ENCODE measurements at regions not wholly inside any gene's neighbourhood (a gene's known extent, or its start where the extent isn't known, plus 50 kb on each side); places are given as distances from the start of the nearest gene placed in this dataset.

DNA sequence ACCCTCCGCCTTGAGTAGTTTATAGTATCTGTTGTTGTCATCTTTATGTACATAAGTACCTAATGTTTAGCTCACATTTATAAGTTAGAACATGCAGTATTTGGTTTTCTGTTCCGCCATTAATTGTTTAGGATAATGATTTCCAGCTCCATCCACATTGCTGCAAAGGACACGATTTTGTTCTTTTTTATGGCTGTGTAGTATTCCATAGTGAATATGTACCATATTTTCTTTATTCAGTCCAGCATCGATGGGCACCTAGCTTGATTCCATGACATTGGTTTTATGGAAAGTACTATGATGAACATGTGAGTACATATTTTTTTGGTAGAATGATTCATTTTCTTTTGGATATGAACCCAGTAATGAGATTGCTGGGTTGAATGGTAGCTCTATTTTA lies 174.4 kb upstream of the SPRY2 start:
- TF ChIP-seq STAT1 (IDR thresholded peaks at IDR 0.05; ENCODE audit: unreplicated experiment) (no peak), POLR2AphosphoS5 (IDR thresholded peaks at IDR 0.05; ENCODE audit: low read depth) (no peak), EZH2phosphoT487 (IDR thresholded peaks at IDR 0.05; ENCODE audit: unreplicated experiment) (no peak)
- TF ChIP-seq, protein P1, sequence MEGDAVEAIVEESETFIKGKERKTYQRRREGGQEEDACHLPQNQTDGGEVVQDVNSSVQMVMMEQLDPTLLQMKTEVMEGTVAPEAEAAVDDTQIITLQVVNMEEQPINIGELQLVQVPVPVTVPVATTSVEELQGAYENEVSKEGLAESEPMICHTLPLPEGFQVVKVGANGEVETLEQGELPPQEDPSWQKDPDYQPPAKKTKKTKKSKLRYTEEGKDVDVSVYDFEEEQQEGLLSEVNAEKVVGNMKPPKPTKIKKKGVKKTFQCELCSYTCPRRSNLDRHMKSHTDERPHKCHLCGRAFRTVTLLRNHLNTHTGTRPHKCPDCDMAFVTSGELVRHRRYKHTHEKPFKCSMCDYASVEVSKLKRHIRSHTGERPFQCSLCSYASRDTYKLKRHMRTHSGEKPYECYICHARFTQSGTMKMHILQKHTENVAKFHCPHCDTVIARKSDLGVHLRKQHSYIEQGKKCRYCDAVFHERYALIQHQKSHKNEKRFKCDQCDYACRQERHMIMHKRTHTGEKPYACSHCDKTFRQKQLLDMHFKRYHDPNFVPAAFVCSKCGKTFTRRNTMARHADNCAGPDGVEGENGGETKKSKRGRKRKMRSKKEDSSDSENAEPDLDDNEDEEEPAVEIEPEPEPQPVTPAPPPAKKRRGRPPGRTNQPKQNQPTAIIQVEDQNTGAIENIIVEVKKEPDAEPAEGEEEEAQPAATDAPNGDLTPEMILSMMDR (conservative IDR thresholded peaks at IDR 0.05; ENCODE audit: low read depth in 2 of 2): no peak
- TF ChIP-seq, protein P2, sequence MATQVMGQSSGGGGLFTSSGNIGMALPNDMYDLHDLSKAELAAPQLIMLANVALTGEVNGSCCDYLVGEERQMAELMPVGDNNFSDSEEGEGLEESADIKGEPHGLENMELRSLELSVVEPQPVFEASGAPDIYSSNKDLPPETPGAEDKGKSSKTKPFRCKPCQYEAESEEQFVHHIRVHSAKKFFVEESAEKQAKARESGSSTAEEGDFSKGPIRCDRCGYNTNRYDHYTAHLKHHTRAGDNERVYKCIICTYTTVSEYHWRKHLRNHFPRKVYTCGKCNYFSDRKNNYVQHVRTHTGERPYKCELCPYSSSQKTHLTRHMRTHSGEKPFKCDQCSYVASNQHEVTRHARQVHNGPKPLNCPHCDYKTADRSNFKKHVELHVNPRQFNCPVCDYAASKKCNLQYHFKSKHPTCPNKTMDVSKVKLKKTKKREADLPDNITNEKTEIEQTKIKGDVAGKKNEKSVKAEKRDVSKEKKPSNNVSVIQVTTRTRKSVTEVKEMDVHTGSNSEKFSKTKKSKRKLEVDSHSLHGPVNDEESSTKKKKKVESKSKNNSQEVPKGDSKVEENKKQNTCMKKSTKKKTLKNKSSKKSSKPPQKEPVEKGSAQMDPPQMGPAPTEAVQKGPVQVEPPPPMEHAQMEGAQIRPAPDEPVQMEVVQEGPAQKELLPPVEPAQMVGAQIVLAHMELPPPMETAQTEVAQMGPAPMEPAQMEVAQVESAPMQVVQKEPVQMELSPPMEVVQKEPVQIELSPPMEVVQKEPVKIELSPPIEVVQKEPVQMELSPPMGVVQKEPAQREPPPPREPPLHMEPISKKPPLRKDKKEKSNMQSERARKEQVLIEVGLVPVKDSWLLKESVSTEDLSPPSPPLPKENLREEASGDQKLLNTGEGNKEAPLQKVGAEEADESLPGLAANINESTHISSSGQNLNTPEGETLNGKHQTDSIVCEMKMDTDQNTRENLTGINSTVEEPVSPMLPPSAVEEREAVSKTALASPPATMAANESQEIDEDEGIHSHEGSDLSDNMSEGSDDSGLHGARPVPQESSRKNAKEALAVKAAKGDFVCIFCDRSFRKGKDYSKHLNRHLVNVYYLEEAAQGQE (IDR thresholded peaks at IDR 0.05; ENCODE audit: unreplicated experiment): no peak
